ENCODE measurements at regions not wholly inside any gene's neighbourhood (a gene's known extent, or its start where the extent isn't known, plus 50 kb on each side); places are given as distances from the start of the nearest gene placed in this dataset.
A peak's percentile ranks its signal among the peaks of the same experiment; 100 is the strongest.

DNA sequence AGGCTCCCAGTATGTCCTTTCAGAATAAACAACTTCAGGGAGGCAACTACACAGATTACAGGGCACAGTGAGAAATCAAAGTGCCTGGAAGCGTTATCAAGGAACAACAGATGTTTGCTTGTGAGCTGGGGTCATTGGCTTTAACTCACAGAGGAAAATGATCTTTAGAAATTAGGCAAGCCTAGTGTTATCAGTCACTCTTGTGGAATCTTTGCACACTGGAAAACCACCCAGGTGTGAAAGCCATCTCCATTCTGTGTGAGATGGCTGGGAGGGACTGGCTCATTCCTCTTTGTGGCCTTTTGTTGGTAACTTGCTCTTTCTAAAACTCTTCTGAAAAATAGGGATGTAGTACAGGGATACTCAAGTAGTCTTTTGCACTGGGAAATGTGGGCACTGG is 716.0 kb downstream of the XPNPEP1 start:
- ChIA-PET CTCF (no interaction called here), POLR2A (ENCODE audit: unreplicated experiment) (no interaction called here)
- ATAC-seq (no peak), DNase-seq (no peak)
- TF ChIP-seq, protein P1, sequence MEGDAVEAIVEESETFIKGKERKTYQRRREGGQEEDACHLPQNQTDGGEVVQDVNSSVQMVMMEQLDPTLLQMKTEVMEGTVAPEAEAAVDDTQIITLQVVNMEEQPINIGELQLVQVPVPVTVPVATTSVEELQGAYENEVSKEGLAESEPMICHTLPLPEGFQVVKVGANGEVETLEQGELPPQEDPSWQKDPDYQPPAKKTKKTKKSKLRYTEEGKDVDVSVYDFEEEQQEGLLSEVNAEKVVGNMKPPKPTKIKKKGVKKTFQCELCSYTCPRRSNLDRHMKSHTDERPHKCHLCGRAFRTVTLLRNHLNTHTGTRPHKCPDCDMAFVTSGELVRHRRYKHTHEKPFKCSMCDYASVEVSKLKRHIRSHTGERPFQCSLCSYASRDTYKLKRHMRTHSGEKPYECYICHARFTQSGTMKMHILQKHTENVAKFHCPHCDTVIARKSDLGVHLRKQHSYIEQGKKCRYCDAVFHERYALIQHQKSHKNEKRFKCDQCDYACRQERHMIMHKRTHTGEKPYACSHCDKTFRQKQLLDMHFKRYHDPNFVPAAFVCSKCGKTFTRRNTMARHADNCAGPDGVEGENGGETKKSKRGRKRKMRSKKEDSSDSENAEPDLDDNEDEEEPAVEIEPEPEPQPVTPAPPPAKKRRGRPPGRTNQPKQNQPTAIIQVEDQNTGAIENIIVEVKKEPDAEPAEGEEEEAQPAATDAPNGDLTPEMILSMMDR (conservative IDR thresholded peaks at IDR 0.05; ENCODE audit: low read depth, low read length): no peak
- TF ChIP-seq EZH2 (IDR thresholded peaks at IDR 0.05; ENCODE audit: low read length, unreplicated experiment) (no peak), EZH2phosphoT487 (IDR thresholded peaks at IDR 0.05; ENCODE audit: borderline replicate concordance, low read length) (no peak)
- Histone ChIP-seq H4K20me1 (ENCODE audit: low read length) (no peaks in the 10 kb centered on the region), H3K4me2 (ENCODE audit: low read length) (no peak overlapping the region), H3K4me1 (ENCODE audit: insufficient read depth, low read length) (peaks cover 15% of the 10 kb centered on the region), H3K27ac (ENCODE audit: low read length) (no peak overlapping the region), H3K36me3 (ENCODE audit: low read depth, low read length) (no peaks in the 10 kb centered on the region), H3F3A (ENCODE audit: low read length, unreplicated experiment) (no peaks in the 10 kb centered on the region), H3K9me2 (replicated peaks; ENCODE audit: low read length) (no peaks in the 10 kb centered on the region), H3K4me3 (ENCODE audit: low read length) (no peak overlapping the region), H3K9me3 (ENCODE audit: low read length) (no peaks in the 10 kb centered on the region), H2AFZ (ENCODE audit: low read length) (no peak overlapping the region), H3K27me3 (ENCODE audit: low read length) (no peaks in the 10 kb centered on the region), H3K79me2 (ENCODE audit: low read length) (no peaks in the 10 kb centered on the region), H3K9ac (ENCODE audit: low read length) (no peak overlapping the region)
- intact Hi-C loops (cut with micrococcal nuclease): no loop called here
- no TSS peak for BruUV-seq (replicated peaks)

DNA sequence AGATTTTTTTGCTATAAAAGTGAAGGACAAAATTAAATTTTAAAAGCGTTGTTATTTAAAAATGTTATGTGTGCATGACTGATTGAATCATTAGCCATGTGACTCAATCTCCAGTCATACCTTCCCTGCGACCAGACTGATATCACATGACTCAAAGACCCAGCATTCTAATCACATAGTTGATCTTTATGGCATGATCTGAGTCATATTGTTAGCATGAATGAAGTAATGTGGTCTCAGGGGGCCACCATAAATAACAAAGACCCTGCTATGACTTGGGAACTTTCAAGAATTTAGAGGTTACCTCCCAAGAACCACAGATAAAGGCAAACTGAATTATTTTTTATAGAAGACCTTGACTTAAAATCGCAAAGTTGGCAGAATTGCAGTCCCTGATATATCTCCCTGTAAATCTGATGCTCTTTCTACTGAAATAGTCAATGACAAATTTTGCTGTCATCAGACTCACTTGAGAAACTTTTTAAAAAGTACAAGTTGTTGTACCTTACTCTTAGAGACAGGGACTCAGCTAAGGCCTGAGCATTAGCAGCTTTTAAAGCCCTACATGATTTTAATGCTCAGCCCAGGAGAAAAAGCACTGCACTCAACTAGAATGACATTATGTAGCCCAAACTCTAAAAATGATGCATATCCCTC is 717.3 kb downstream of the XPNPEP1 start:
- Histone ChIP-seq H2AFZ (ENCODE audit: low read length) (no peak overlapping the region), H3K27ac (ENCODE audit: low read length) (peak overlapping the region; percentile 85), H3K4me1 (ENCODE audit: insufficient read depth, low read length) (peaks cover 15% of the 10 kb centered on the region), H3K9me3 (ENCODE audit: low read length) (no peaks in the 10 kb centered on the region), H3K4me2 (ENCODE audit: low read length) (peak overlapping the region; percentile 40), H3K9me2 (replicated peaks; ENCODE audit: low read length) (no peaks in the 10 kb centered on the region), H3K27me3 (ENCODE audit: low read length) (no peaks in the 10 kb centered on the region), H3F3A (ENCODE audit: low read length, unreplicated experiment) (no peaks in the 10 kb centered on the region), H3K9ac (ENCODE audit: low read length) (0 out of 2 replicates have a peak overlapping the region, but pooled peaks have one; percentile 2), H3K79me2 (ENCODE audit: low read length) (no peaks in the 10 kb centered on the region), H3K4me3 (ENCODE audit: low read length) (no peak overlapping the region), H4K20me1 (ENCODE audit: low read length) (no peaks in the 10 kb centered on the region), H3K36me3 (ENCODE audit: low read depth, low read length) (no peaks in the 10 kb centered on the region)
- BruUV-seq (replicated peaks): no TSS peak
- intact Hi-C loops (cut with micrococcal nuclease): no loop called here
- ATAC-seq (peak; percentile 82), DNase-seq (peak; percentile 82)
- POLR2A ChIA-PET (ENCODE audit: unreplicated experiment): no interaction called here
- no peak for TF ChIP-seq EZH2 (IDR thresholded peaks at IDR 0.05; ENCODE audit: low read length, unreplicated experiment)
- no peak for TF ChIP-seq EZH2phosphoT487 (IDR thresholded peaks at IDR 0.05; ENCODE audit: borderline replicate concordance, low read length)
- TF ChIP-seq, protein P1 (conservative IDR thresholded peaks at IDR 0.05; ENCODE audit: low read depth, low read length): no peak
- CTCF ChIA-PET: no interaction called here

DNA sequence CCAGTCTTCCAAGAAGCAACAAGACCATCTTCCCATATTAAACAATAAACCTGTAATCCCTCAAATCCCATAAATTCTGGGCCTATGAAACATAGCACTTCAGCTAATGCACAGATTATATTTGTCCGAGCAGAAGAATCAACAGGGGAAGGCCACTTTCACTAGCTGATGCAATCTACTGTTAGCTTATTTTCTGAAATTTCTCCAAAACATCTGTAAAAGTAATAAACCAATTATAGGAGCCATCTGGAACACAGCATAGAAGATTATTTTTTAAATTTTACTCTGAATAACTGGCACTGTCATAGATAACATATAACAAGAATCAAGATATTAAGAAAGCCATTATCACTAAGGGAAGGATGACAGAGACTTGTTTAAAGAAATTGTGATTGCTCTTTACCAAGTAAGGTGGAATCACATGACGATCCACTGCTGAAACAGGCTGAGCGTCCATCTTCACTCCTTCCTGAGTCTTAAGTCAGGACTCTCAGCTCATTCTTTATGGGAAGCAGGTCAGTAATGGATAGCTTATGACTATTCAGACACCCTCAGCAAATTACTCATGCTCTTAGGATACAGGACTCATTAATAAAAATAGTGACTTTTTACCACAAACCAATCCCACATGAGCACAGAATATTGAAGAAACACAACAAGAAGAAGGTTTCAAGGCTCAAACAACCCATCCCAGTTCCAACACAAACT is 719.5 kb downstream of the XPNPEP1 start:
- Histone ChIP-seq H3K36me3 (ENCODE audit: low read depth, low read length) (no peaks in the 10 kb centered on the region), H2AFZ (ENCODE audit: low read length) (no peak overlapping the region), H4K20me1 (ENCODE audit: low read length) (no peaks in the 10 kb centered on the region), H3K9ac (ENCODE audit: low read length) (no peak overlapping the region), H3K9me3 (ENCODE audit: low read length) (no peaks in the 10 kb centered on the region), H3F3A (ENCODE audit: low read length, unreplicated experiment) (no peaks in the 10 kb centered on the region), H3K79me2 (ENCODE audit: low read length) (no peaks in the 10 kb centered on the region), H3K4me3 (ENCODE audit: low read length) (no peak overlapping the region), H3K4me1 (ENCODE audit: insufficient read depth, low read length) (peaks cover 15% of the 10 kb centered on the region), H3K4me2 (ENCODE audit: low read length) (no peak overlapping the region), H3K9me2 (replicated peaks; ENCODE audit: low read length) (no peaks in the 10 kb centered on the region), H3K27me3 (ENCODE audit: low read length) (no peaks in the 10 kb centered on the region), H3K27ac (ENCODE audit: low read length) (no peak overlapping the region)
- ChIA-PET POLR2A (ENCODE audit: unreplicated experiment) (no interaction called here), CTCF (no interaction called here)
- intact Hi-C loops (cut with micrococcal nuclease): no loop called here
- DNase-seq (no peak), ATAC-seq (no peak)
- TF ChIP-seq, protein P1 (conservative IDR thresholded peaks at IDR 0.05; ENCODE audit: low read depth, low read length): no peak
- TF ChIP-seq EZH2 (IDR thresholded peaks at IDR 0.05; ENCODE audit: low read length, unreplicated experiment): no peak
- TF ChIP-seq EZH2phosphoT487 (IDR thresholded peaks at IDR 0.05; ENCODE audit: borderline replicate concordance, low read length): no peak
- no TSS peak for BruUV-seq (replicated peaks)
